22Rv1 (cell line): ENCODE measurements at regions not wholly inside any gene's neighbourhood (a gene's known extent, or its start where the extent isn't known, plus 50 kb on each side); places are given as distances from the start of the nearest gene placed in this dataset.

Source experiments
- H3K27ac ChIP-seq: fragments of 450-650 bp; 2 replicates; pipeline ENCODE4 v1.5.1; 2017
- CTCF ChIP-seq: fragments of 450-650 bp; IDR thresholded peaks from 2 replicates; pipeline ENCODE4 v1.5.1; 2017; ENCODE audit warnings: mild to moderate bottlenecking
- ZFX ChIP-seq: fragments of 450-650 bp; IDR thresholded peaks from 2 replicates; pipeline ENCODE4 v1.6.1; 2017; ENCODE audit warnings: antibody characterized with exemption, borderline replicate concordance

- H3K27ac ChIP-seq: no peak overlapping the region
- no peak for TF ChIP-seq ZFX
- no peak for TF ChIP-seq CTCF
These were observed 569.2 kb upstream of the ARPP21 start for GRCh38 chr3:35070088-35070487.

GRCh38 chr3:35071772-35072171 is 567.6 kb upstream of the ARPP21 start:
- no peak for TF ChIP-seq ZFX
- no peak for TF ChIP-seq CTCF
- H3K27ac ChIP-seq: no peak overlapping the region

GRCh38 chr3:35078780-35079179 is 560.5 kb upstream of the ARPP21 start:
- TF ChIP-seq ZFX: no peak
- TF ChIP-seq CTCF: no peak
- no peak overlapping the region for H3K27ac ChIP-seq

GRCh38 chr3:35079403-35079802 is 559.9 kb upstream of the ARPP21 start:
- TF ChIP-seq ZFX (no peak), CTCF (no peak)

GRCh38 chr3:35081899-35082298 is 557.4 kb upstream of the ARPP21 start:
- H3K27ac ChIP-seq: no peak overlapping the region
- TF ChIP-seq ZFX: no peak
- no peak for TF ChIP-seq CTCF

More at GRCh38 chr3:35079403-35079802, 559.9 kb upstream of the ARPP21 start:
- no peak overlapping the region for H3K27ac ChIP-seq

GRCh38 chr3:35088943-35089342 is 550.4 kb upstream of the ARPP21 start:
- H3K27ac ChIP-seq: no peak overlapping the region
- TF ChIP-seq ZFX: no peak
- no peak for TF ChIP-seq CTCF

- TF ChIP-seq CTCF (no peak), ZFX (no peak)
- no peak overlapping the region for H3K27ac ChIP-seq
These were observed 524.6 kb upstream of the ARPP21 start for GRCh38 chr3:35114686-35115085.
